Thyroid gland (tissue), 4 donors: ENCODE measurements at regions not wholly inside any gene's neighbourhood (a gene's known extent, or its start where the extent isn't known, plus 50 kb on each side); places are given as distances from the start of the nearest gene placed in this dataset.

Experiments
- CTCF ChIP-seq, 6 experiments: fragments of 200-600 bp in 3 of 6; fragments of 450-650 bp in 3 of 6; sonication (generic) in 3 of 6; IDR thresholded peaks; one replicate each; pipeline ENCODE4 v1.5.1; 2016 to 2019; ENCODE audit warnings: antibody characterized with exemption in 6 of 6, mild to moderate bottlenecking in 2 of 6, inconsistent platforms in 1 of 6, moderate library complexity in 1 of 6
- POLR2A ChIP-seq, 2 donors: fragments of 450-650 bp; IDR thresholded peaks; one replicate each; pipeline ENCODE4 v1.6.1; 2017; ENCODE audit warnings: antibody characterized with exemption in 2 of 2, mild to moderate bottlenecking in 2 of 2, moderate library complexity in 1 of 2

DNA sequence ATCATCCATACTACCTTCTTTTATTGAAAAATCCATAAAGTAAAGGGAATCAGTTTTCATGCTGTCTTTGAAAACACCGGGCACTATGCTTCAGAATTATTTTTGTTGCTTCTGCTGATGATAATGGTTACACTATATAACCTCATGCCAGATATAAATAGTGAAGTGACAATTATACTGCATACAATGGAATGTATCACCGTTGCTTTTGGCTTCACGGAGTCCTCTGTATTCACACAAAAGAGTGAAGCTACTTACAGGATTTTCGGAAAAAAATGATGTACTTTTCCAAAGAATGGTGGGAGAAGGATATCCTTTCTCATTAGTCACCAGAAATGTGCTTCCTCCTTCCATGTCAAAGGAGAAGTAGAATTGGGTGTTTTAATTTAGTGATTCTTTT lies 159.1 kb upstream of the PITX2 start:
- TF ChIP-seq CTCF (IDR thresholded peaks at IDR 0.05): no peak
- TF ChIP-seq POLR2A (IDR thresholded peaks at IDR 0.05): no peak
